Effector CD8-positive, alpha-beta T cell (primary cell): ENCODE measurements at regions not wholly inside any gene's neighbourhood (a gene's known extent, or its start where the extent isn't known, plus 50 kb on each side); places are given as distances from the start of the nearest gene placed in this dataset.

Experiments used
- DNase-seq: peaks from one replicate; lab custom pipeline; 2025; lab: John Stamatoyannopoulos, UW

DNA sequence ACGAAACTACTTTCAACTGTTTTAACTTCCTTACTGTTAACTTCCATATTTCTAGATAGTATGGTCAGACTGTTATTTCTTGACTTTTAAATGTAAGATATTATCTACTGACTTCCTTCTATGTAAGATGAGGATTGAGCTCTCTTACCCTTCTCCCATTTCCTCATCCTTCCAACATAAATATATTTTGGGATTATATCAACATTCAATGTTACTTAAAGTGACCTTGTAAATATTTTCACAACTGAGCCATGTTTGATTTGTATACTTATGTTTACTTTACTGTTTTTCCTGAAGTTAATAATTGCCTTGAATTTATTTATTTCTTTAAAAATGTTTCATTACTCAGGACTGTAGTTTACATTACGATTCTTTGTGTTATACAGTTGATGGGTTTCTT, 148.7 kb downstream of the ZIC5 start:
- DNase-seq, result no peak

- no peak for DNase-seq
Observed at GRCh38 chr13:99821741-99822140, 149.8 kb downstream of the ZIC5 start.

GRCh38 chr13:99819967-99820366, 151.6 kb downstream of the ZIC5 start:
- DNase-seq, result no peak

DNA sequence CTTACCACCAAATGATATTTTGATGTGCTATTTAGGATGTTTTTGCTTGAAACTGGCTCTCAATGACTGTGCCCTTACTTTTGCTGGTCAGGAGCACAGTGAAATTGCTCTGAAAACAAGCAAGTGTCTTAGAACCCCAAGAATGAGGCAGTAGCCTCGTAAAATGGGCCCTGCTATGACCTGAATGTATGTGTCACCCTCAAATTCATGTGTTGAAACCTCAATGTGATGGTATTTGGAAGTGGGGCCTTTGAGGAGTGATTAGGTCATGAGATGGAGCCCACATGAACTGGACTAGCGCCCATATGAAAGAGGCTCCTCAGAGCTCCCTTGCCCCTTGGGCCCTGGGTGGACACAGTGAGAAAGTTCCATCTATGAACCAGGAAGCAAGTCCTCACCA, 155.2 kb downstream of the ZIC5 start:
- no peak for DNase-seq

DNA sequence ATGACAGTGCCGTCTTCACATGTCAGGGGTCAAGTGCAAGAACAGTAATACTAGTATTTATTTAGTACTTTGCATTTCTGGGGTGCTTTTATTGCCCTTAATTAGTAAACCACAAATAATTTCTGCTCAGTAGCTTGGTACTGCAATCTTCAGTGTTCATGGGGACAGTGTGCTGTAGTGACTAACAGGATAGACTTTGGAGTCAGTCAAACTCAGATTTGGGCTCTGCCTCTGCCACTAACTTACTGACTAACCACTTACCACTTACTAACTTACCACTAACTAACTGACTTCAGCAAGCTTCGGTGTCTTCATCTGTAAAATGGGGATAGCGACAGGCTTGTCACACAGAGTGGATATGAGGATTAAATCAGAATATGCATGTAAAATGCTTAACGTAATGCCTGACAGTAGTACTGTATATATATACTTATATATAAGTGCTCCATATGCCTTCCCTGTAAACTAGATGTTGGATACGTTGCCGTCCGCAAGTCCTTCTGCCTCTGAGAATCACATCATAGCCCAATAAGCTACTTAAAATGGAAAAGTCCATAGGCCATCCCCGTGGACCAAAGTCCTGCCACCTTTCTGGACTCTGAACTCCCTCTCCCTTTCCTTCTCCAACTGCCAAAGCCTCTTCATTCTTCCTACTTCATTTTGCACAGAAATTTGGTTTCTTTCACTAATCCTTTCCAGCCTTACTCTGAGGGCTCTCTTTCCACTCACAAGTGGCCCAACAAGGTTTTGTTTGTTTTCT, 158.1 kb downstream of the ZIC5 start:
- no peak for DNase-seq

DNA sequence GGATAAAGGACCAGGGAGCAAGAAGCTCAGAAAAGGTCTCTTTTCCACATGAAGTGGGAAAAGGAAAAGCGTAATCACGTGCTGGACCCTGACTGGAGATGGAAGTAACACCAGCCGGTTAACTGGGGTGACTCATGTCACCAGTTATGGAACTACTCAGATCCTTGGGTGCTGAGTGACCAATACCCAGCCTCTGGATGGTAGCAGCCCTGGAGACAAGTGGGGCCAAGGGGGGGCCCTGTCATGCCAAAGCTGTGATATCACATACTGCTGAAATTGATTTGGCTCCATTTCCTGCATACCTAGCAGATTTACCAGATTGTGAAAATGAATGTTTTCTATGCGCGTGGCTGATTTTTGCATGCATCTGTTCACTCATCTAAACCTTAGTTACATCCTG, 158.9 kb downstream of the ZIC5 start:
- no peak for DNase-seq

DNA sequence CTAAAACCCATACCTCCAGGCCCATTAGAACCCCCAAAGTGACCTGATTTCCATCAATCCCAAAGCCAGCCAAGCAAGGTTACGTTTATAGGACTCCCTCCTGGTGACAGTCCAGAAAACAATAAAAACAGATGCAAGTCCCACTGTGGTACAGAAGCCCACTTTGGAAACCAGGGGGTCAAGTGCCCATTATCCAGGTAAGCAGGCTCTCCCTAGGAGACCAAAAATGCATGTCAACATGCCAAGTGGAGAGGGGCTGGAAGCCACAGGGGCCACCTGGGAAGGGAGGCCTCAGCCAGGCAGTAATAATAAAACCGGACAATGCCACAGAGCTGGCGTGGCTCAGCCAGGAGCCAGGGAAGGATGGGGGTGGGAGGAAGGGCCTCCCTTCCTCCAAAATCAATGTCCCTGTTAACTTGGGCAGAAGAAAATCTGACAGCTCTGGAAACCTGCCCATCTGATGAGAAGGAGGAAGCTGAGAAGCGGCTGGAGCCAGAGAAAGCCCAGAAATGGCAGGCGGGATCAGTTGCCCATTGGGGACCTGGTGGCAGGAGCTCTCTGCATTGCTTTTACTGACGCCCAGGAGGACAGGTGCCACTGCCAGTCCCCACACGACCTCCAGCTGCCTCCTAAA, 160.4 kb downstream of the ZIC5 start:
- no peak for DNase-seq

DNA sequence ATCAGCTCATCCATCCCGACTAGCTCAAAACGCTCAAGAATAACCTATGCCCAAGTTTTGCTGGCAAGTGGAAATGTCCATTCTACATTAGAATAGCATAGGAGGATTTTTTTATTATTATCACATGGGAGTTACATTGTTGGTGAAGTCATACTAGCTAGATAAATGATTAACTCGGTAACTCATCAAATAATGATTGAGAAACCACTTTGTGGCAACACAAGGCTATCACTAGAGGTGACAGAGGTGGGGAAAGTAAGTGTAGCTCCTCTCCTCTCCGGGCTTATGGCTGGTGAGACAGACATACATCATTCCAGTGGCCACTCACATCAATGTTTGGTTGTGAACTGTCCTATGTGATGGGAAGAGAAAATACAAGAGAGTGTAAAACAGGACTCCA, 161.6 kb downstream of the ZIC5 start:
- DNase-seq, result no peak

GRCh38 chr13:99809496-99809895, 162.1 kb downstream of the ZIC5 start:
- no peak for DNase-seq

DNA sequence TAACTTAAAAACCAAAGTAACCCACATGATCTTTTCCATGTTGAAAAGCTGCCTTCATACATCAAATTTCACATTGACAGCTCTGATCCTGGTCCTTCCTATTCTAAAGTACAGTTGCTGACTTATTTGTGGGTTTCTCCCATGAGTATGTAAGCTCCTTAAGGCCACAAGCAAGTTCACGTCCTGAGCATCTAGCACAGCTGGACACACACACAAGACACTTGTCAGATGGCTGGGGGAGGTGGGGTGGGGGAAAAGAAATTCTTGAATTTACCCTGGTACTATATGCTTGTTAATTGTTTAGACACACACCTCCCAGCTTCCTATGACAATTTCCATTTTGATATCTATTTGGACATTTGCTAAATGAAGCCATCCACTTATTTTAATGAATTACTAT, 162.8 kb downstream of the ZIC5 start:
- DNase-seq, result no peak

- no peak for DNase-seq
Observed at GRCh38 chr13:99806671-99807070, 164.9 kb downstream of the ZIC5 start.

DNA sequence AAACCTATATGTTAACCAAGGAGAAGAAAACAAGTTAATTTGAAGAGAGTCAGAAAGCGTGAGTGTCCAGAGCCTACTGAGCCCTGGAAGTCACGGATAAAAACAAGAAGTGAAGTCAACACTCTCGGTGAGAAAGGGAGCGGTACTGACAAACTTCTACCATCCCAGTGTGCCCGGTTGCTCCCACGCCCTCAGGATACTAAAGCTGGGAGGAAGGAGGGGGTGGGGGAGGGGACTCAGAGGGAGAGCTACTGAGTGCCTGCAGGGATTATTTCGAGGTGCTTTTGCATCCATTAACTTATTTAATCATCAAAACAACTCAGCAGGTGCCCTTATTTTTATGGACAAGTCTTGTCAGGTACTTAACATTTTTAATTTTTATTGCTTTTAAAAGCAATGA, 166.2 kb downstream of the ZIC5 start:
- no peak for DNase-seq

GRCh38 chr13:99803141-99803540, 168.4 kb downstream of the ZIC5 start:
- DNase-seq, result no peak

DNA sequence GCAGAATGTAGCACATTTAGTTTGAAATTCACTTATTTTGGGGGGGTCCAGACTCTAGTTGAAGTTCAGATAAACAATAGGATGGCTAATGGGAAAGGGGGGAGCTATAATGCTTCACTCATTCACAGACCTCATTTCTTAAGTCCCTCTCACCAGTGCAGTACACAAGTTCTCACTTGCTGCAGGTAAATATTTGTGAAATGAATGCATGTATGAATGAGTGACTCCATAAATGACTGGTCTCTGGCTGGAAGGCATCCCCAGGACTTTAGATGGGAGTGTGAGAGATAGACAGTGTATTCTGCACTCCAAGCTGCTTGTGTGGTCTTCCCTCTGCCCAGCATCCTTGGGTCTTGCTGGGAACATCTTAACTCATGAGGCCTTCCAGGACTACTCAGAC, 169.2 kb downstream of the ZIC5 start:
- no peak for DNase-seq

GRCh38 chr13:99800951-99801350, 170.6 kb downstream of the ZIC5 start:
- no peak for DNase-seq

- DNase-seq, result no peak
Observed at GRCh38 chr13:99800011-99800410, 171.6 kb downstream of the ZIC5 start.

- no peak for DNase-seq
Observed at GRCh38 chr13:99798756-99799155, 172.8 kb downstream of the ZIC5 start.

DNA sequence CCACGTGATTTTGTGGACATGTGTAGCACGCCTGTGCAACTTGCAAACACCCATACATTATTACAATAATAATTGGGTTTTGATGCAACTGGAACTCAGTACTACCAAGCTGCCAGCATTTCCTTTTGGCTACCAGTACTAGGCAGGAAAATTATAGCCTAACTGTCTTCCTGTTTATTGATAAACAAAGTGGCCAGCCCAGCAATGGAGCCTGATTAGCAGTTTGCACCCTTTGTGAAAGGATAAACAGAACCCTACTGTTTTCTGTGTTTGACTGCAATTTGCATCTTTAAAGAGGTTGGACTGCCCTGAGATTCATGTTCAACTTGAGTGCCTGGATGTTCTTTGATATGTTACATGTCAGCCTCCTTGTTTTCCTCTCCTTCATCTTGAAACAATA, 173.9 kb downstream of the ZIC5 start:
- DNase-seq, result no peak

DNA sequence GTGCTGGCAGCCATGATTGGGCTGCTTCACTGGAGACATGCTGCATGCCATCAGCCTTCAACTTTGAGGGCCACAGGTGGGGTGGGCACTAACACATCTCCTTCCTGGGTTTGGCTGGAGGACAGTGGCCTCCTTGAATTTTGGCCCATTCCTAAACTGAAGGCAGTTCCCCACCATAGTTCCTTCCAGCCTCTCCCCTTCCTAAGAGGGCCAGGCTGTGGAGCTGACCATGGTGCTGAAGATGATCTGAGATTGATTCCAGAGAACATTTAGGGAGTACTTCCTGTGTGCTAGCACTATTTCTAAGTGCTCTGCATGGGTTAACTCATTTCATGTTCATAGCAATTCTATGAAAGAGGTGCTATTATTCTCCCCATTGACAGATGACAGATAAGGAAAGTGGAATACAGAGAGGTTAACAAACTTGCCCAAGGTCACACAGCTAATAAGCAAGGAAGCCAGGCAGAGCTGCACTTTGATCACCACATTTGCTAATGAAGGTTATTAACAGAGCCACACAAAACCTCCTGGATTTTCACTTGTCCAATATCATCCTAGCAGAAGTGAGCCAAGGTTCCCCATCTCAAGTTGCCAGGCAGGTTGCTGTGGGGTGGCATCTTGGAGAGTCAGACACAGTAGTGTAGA, 175.3 kb downstream of the ZIC5 start:
- no peak for DNase-seq

GRCh38 chr13:99792079-99792921, 179.3 kb downstream of the ZIC5 start:
- no peak for DNase-seq

DNA sequence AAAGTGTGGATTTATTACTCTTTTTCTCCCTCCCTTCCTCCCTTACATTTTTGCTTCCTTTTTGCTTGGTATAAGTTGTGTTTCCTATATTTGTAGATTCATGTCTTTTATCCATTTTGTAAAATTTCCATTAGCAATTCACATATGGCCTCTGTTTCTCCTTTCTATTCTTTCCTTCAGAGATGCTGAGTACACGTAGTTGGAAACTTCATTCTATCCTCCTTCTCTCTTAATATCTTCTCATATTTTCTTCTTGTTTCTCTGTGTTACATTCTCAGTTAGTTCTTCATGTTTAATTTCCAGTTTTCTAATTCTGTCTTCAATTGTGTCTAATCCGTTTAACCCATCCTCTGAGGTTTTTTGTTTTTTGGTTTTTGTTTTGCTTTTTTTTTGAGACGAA, 188.9 kb downstream of the ZIC5 start:
- DNase-seq, result no peak

GRCh38 chr13:99778500-99778899, 193.1 kb downstream of the ZIC5 start:
- no peak for DNase-seq
